Thyroid gland (tissue), 4 donors: ENCODE measurements at regions not wholly inside any gene's neighbourhood (a gene's known extent, or its start where the extent isn't known, plus 50 kb on each side); places are given as distances from the start of the nearest gene placed in this dataset.

ENCODE experiments used
- CTCF ChIP-seq, 6 experiments: fragments of 200-600 bp in 3 of 6; fragments of 450-650 bp in 3 of 6; sonication (generic) in 3 of 6; IDR thresholded peaks; one replicate each; pipeline ENCODE4 v1.5.1; 2016 to 2019; ENCODE audit warnings: antibody characterized with exemption in 6 of 6, mild to moderate bottlenecking in 2 of 6, inconsistent platforms in 1 of 6, moderate library complexity in 1 of 6
- POLR2A ChIP-seq, 2 donors: fragments of 450-650 bp; IDR thresholded peaks; one replicate each; pipeline ENCODE4 v1.6.1; 2017; ENCODE audit warnings: antibody characterized with exemption in 2 of 2, mild to moderate bottlenecking in 2 of 2, moderate library complexity in 1 of 2

GRCh38 chr3:148005456-148005855, 596.3 kb downstream of the ZIC1 start:
- TF ChIP-seq CTCF (IDR thresholded peaks at IDR 0.05), result no peak
- no peak for TF ChIP-seq POLR2A (IDR thresholded peaks at IDR 0.05)
